ENCODE measurements at regions not wholly inside any gene's neighbourhood (a gene's known extent, or its start where the extent isn't known, plus 50 kb on each side); places are given as distances from the start of the nearest gene placed in this dataset.

DNA sequence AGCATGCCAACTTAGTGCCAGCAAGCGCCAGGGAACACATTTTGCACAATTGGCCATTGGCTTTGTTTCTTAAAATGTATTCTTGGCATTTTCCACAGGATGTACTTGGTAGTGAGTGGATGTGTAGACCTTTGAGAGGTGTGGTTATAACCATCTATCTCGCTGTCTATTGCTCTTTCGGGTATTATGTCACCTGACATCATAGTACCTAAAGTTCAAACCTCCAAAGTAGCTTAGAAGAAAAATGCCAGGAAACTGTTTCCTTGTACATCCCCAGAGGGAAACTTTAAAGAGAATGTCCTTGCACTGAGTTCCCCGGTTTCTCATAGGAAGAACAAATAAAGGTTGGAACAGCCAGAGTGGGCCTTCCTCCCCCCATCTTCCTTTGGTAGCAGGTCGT is 87.6 kb downstream of the FGF9 start:
- TF ChIP-seq POLR2A (IDR thresholded peaks at IDR 0.05): no peak
- TF ChIP-seq, protein P1, sequence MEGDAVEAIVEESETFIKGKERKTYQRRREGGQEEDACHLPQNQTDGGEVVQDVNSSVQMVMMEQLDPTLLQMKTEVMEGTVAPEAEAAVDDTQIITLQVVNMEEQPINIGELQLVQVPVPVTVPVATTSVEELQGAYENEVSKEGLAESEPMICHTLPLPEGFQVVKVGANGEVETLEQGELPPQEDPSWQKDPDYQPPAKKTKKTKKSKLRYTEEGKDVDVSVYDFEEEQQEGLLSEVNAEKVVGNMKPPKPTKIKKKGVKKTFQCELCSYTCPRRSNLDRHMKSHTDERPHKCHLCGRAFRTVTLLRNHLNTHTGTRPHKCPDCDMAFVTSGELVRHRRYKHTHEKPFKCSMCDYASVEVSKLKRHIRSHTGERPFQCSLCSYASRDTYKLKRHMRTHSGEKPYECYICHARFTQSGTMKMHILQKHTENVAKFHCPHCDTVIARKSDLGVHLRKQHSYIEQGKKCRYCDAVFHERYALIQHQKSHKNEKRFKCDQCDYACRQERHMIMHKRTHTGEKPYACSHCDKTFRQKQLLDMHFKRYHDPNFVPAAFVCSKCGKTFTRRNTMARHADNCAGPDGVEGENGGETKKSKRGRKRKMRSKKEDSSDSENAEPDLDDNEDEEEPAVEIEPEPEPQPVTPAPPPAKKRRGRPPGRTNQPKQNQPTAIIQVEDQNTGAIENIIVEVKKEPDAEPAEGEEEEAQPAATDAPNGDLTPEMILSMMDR (IDR thresholded peaks at IDR 0.05): no peak
